Neural progenitor cell (in vitro differentiated cells): ENCODE measurements at regions not wholly inside any gene's neighbourhood (a gene's known extent, or its start where the extent isn't known, plus 50 kb on each side); places are given as distances from the start of the nearest gene placed in this dataset.

Experiments used
- DNase-seq: peaks from one replicate; pipeline ENCODE4 v3.0.0-alpha.2; 2016; ENCODE audit warnings: low spot score
- H2AFZ ChIP-seq: fragments of 200-600 bp; sonication (generic); replicated peaks from 2 replicates; pipeline ENCODE4 v1.6.1; 2016; ENCODE audit warnings: antibody characterized with exemption
- H3F3A ChIP-seq: fragments of 200-600 bp; sonication (generic); 2 replicates; pipeline ENCODE4 v1.6.1; 2016; ENCODE audit warnings: antibody characterized with exemption, low read depth
- H3K27ac ChIP-seq: fragments of 200-600 bp; sonication (generic); 2 replicates; pipeline ENCODE4 v1.5.1; 2016; ENCODE audit warnings: mild to moderate bottlenecking
- H3K27me3 ChIP-seq: fragments of 200-600 bp; sonication (generic); 2 replicates; pipeline ENCODE4 v1.6.1; 2016; ENCODE audit warnings: mild to moderate bottlenecking, moderate library complexity
- H3K36me3 ChIP-seq: fragments of 200-600 bp; sonication (generic); 2 replicates; pipeline ENCODE4 v1.5.1; 2016
- H3K4me1 ChIP-seq: fragments of 200-600 bp; sonication (generic); 2 replicates; pipeline ENCODE4 v1.6.1; 2016; ENCODE audit warnings: mixed run types
- H3K4me2 ChIP-seq: fragments of 200-600 bp; sonication (generic); 2 replicates; pipeline ENCODE4 v1.6.1; 2016
- H3K4me3 ChIP-seq: fragments of 200-600 bp; sonication (generic); 2 replicates; pipeline ENCODE4 v1.5.1; 2016
- H3K79me2 ChIP-seq: fragments of 200-600 bp; sonication (generic); 2 replicates; pipeline ENCODE4 v1.6.1; 2016; ENCODE audit warnings: low read depth
- H3K9ac ChIP-seq: fragments of 200-600 bp; sonication (generic); 2 replicates; pipeline ENCODE4 v1.6.1; 2016
- H3K9me3 ChIP-seq: fragments of 200-600 bp; sonication (generic); 2 replicates; pipeline ENCODE4 v1.5.1; 2016; ENCODE audit warnings: low read depth
- H4K20me1 ChIP-seq: fragments of 200-600 bp; sonication (generic); 2 replicates; pipeline ENCODE4 v1.6.1; 2016; ENCODE audit warnings: low read depth
- H3K27ac Mint-ChIP-seq: 3 replicates; pipeline ENCODE4 v1.8.0; 2021; ENCODE audit warnings: mixed read lengths
- H3K27me3 Mint-ChIP-seq: 2 replicates; pipeline ENCODE4 v1.8.0; 2022; ENCODE audit warnings: low read depth, mild to moderate bottlenecking, inconsistent platforms, moderate library complexity, mixed read lengths; ENCODE audit not compliant: insufficient read depth
- H3K36me3 Mint-ChIP-seq: 3 replicates; pipeline ENCODE4 v1.8.0; 2021; ENCODE audit warnings: mixed read lengths
- H3K4me1 Mint-ChIP-seq: 3 replicates; pipeline ENCODE4 v1.8.0; 2021; ENCODE audit warnings: mixed read lengths
- H3K4me3 Mint-ChIP-seq: 3 replicates; pipeline ENCODE4 v1.8.0; 2021; ENCODE audit warnings: mild to moderate bottlenecking, moderate library complexity, mixed read lengths
- H3K9me3 Mint-ChIP-seq: 3 replicates; pipeline ENCODE4 v1.8.0; 2020; ENCODE audit warnings: mixed read lengths
- EZH2 ChIP-seq: fragments of 200-600 bp; sonication (generic); IDR thresholded peaks from 2 replicates; pipeline ENCODE4 v1.6.1; 2017; ENCODE audit warnings: antibody characterized with exemption, mild to moderate bottlenecking, moderate library complexity
- EZH2phosphoT487 ChIP-seq: fragments of 200-600 bp; sonication (generic); IDR thresholded peaks from 2 replicates; pipeline ENCODE4 v1.6.1; 2017; ENCODE audit warnings: antibody characterized with exemption
- TF ChIP-seq, protein P1 (sequence below): fragments of 200-600 bp; sonication (generic); IDR thresholded peaks from 2 replicates; pipeline ENCODE4 v1.5.1; 2017; ENCODE audit warnings: antibody characterized with exemption, mild to moderate bottlenecking

DNA sequence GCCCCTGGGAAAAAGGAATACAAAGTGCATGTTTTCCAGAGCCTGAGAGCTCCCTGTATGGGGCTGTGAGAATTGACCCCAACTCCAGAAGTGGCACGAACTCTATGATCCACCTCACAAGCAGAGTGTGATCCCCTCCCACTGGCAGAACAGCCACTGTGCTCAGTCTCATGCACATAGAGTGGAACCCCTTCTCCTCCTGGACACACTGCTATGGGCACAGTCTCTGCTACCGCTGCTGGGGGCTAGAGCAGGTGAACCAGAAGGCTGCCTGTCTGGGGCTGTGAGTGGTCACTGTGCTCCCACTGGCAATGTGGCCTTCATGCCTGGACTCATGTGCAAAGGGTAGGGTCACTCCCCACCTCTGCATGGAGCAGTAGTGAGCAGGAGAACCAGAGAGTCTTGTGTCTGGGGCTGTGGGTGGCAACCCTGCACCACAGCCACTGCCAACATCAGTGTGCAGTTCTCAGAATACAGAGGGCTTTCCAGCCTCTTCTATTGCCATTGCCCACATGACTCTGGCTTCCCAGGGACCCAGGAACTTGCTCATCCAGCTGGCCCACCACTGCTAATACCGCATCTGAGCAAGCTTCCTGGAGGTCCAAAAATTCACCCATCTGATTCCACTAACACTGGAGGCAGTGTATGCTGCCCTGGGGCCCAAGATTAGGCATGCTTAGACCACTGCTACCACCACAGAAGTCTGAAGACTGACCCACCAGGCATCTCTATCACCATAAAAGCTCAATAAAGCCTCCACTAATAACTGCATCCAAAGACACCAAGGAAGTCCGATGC, 343.7 kb upstream of the SOX14 start:
- Mint-ChIP-seq H3K4me1 (no peaks in the 10 kb centered on the region), H3K36me3 (no peaks in the 10 kb centered on the region), H3K4me3 (no peak overlapping the region), H3K27ac (no peak overlapping the region), H3K27me3 (peaks cover 3% of the 10 kb centered on the region), H3K9me3 (peaks cover 30% of the 10 kb centered on the region)
- DNase-seq: no peak
- H3K4me2 ChIP-seq: no peak overlapping the region
- H3K79me2 ChIP-seq: no peaks in the 10 kb centered on the region
- H3K27ac ChIP-seq: no peak overlapping the region
- no peaks in the 10 kb centered on the region for H3F3A ChIP-seq
- no peaks in the 10 kb centered on the region for H4K20me1 ChIP-seq
- TF ChIP-seq, protein P1, sequence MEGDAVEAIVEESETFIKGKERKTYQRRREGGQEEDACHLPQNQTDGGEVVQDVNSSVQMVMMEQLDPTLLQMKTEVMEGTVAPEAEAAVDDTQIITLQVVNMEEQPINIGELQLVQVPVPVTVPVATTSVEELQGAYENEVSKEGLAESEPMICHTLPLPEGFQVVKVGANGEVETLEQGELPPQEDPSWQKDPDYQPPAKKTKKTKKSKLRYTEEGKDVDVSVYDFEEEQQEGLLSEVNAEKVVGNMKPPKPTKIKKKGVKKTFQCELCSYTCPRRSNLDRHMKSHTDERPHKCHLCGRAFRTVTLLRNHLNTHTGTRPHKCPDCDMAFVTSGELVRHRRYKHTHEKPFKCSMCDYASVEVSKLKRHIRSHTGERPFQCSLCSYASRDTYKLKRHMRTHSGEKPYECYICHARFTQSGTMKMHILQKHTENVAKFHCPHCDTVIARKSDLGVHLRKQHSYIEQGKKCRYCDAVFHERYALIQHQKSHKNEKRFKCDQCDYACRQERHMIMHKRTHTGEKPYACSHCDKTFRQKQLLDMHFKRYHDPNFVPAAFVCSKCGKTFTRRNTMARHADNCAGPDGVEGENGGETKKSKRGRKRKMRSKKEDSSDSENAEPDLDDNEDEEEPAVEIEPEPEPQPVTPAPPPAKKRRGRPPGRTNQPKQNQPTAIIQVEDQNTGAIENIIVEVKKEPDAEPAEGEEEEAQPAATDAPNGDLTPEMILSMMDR: no peak
- TF ChIP-seq EZH2 (no peak), EZH2phosphoT487 (no peak)
- H3K9me3 ChIP-seq: no peaks in the 10 kb centered on the region
- no peaks in the 10 kb centered on the region for H3K27me3 ChIP-seq
- H3K4me3 ChIP-seq: no peak overlapping the region
- H3K4me1 ChIP-seq: no peaks in the 10 kb centered on the region
- no peak overlapping the region for H2AFZ ChIP-seq
- H3K9ac ChIP-seq: no peak overlapping the region
- no peaks in the 10 kb centered on the region for H3K36me3 ChIP-seq

DNA sequence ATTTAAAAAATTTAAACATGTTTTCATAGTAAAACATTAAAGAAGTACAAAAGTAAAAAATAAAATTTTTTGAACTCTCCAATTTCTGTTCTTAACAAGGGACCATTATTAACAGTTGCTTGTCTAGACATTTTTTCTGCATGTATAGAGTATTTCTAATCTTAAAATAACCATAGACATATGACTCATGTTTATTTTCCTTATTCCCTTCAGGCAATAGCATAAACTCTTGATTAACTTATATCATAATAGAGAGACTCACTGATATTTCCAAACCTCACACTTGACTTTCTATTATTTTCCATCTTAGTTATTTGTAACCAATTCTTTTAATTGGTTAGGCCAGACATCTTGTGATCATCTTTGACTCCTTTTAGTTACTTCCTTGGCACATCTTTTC, 325.6 kb upstream of the SOX14 start:
- Histone ChIP-seq H3F3A (no peaks in the 10 kb centered on the region), H3K4me2 (no peak overlapping the region), H3K27ac (no peak overlapping the region), H3K27me3 (no peaks in the 10 kb centered on the region), H2AFZ (no peak overlapping the region), H3K4me1 (no peaks in the 10 kb centered on the region), H3K9ac (no peak overlapping the region), H3K79me2 (no peaks in the 10 kb centered on the region), H3K9me3 (no peaks in the 10 kb centered on the region), H3K36me3 (no peaks in the 10 kb centered on the region), H3K4me3 (no peak overlapping the region), H4K20me1 (no peaks in the 10 kb centered on the region)
- Mint-ChIP-seq H3K9me3 (no peaks in the 10 kb centered on the region), H3K4me3 (no peak overlapping the region), H3K27me3 (peaks cover 3% of the 10 kb centered on the region), H3K36me3 (no peaks in the 10 kb centered on the region), H3K4me1 (no peaks in the 10 kb centered on the region), H3K27ac (no peak overlapping the region)
- DNase-seq: no peak
- TF ChIP-seq EZH2 (no peak), EZH2phosphoT487 (no peak)
- TF ChIP-seq, protein P1: no peak

DNA sequence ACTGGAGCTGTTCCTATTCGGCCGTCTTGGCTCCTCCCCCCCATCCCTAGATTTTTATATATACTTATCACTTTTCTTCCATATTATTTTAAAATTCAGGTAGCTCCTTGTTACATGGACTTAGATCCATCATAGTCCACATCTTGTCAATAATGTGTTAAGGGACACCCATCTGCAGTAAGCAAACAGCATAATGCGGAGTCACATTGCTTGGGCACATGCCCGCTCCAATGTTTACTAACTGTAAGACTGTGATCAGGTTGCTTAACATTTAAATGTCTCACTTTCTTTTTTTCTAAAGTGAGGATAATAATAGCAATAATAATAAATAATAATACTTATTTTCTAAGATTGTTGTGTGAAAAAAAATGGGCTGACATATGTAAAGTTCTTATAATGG, 303.2 kb upstream of the SOX14 start:
- Histone ChIP-seq H3K36me3 (no peaks in the 10 kb centered on the region), H3K79me2 (no peaks in the 10 kb centered on the region), H2AFZ (no peak overlapping the region), H3K4me3 (no peak overlapping the region), H4K20me1 (no peaks in the 10 kb centered on the region), H3K9me3 (no peaks in the 10 kb centered on the region), H3K27me3 (no peaks in the 10 kb centered on the region), H3K4me2 (no peak overlapping the region), H3K9ac (no peak overlapping the region), H3F3A (no peaks in the 10 kb centered on the region), H3K27ac (no peak overlapping the region), H3K4me1 (no peaks in the 10 kb centered on the region)
- peaks cover 3% of the 10 kb centered on the region for H3K27me3 Mint-ChIP-seq
- H3K4me1 Mint-ChIP-seq: peaks cover 5% of the 10 kb centered on the region
- H3K9me3 Mint-ChIP-seq: peaks cover 3% of the 10 kb centered on the region
- no peaks in the 10 kb centered on the region for H3K36me3 Mint-ChIP-seq
- no peak overlapping the region for H3K27ac Mint-ChIP-seq
- TF ChIP-seq, protein P1: no peak
- TF ChIP-seq EZH2 (no peak), EZH2phosphoT487 (no peak)
- DNase-seq: no peak
- no peak overlapping the region for H3K4me3 Mint-ChIP-seq
